LNCAP (cell line): ENCODE measurements at regions not wholly inside any gene's neighbourhood (a gene's known extent, or its start where the extent isn't known, plus 50 kb on each side); places are given as distances from the start of the nearest gene placed in this dataset.

Experiments
- CTCF ChIP-seq: fragments of 450-650 bp; IDR thresholded peaks from 2 replicates; pipeline ENCODE4 v1.5.1; 2017; ENCODE audit warnings: mild to moderate bottlenecking

GRCh38 chr1:112067989-112068388 is 78.5 kb upstream of the KCND3 start:
- TF ChIP-seq CTCF = no peak

GRCh38 chr1:112070677-112071076 is 81.2 kb upstream of the KCND3 start:
- no peak for TF ChIP-seq CTCF

GRCh38 chr1:112074711-112075110 is 85.2 kb upstream of the KCND3 start:
- TF ChIP-seq CTCF = no peak

- no peak for TF ChIP-seq CTCF
Measured at GRCh38 chr1:112075566-112075965, 86.1 kb upstream of the KCND3 start.

GRCh38 chr1:112079446-112079845 is 90.0 kb upstream of the KCND3 start:
- no peak for TF ChIP-seq CTCF

- no peak for TF ChIP-seq CTCF
Measured at GRCh38 chr1:112083487-112083886, 94.0 kb upstream of the KCND3 start.

GRCh38 chr1:112092656-112093371 is 103.3 kb upstream of the KCND3 start:
- TF ChIP-seq CTCF = no peak

GRCh38 chr1:112093372-112093694 is 103.9 kb upstream of the KCND3 start:
- TF ChIP-seq CTCF = no peak
